BJ (cell line): ENCODE measurements at regions not wholly inside any gene's neighbourhood (a gene's known extent, or its start where the extent isn't known, plus 50 kb on each side); places are given as distances from the start of the nearest gene placed in this dataset.

Experiments
- CTCF ChIA-PET: fragments of 350-600 bp; formaldehyde crosslinking; extraction: SDS; loops from one replicate; lab custom pipeline; 2021; ENCODE audit warnings: antibody characterized with exemption, inconsistent platforms; lab: Yijun Ruan, JAX
- POLR2A ChIA-PET: fragments of 300-600 bp; sonication (Branson Sonifier 250); formaldehyde crosslinking; extraction: SDS; loops from one replicate; lab custom pipeline; 2021; ENCODE audit warnings: antibody characterized with exemption; lab: Charles Lee
- DNase-seq: peaks from one replicate; pipeline ENCODE4 v3.0.0-alpha.2; 2011; ENCODE audit warnings: low read depth
- H3K27me3 ChIP-seq: 2 replicates; pipeline ENCODE4 v1.6.0; 2011; ENCODE audit warnings: low read length; ENCODE audit not compliant: control insufficient read depth, insufficient read depth
- H3K36me3 ChIP-seq: 2 replicates; pipeline ENCODE4 v1.5.1; 2011; ENCODE audit warnings: low read length; ENCODE audit not compliant: control insufficient read depth, insufficient read depth
- H3K4me3 ChIP-seq: 2 replicates; pipeline ENCODE4 v1.5.1; 2011; ENCODE audit warnings: low read depth, mild to moderate bottlenecking, control low read depth, low read length
- CTCF ChIP-seq: IDR thresholded peaks from 2 replicates; pipeline ENCODE4 v1.5.1; 2011; ENCODE audit warnings: low read depth, mild to moderate bottlenecking, control low read depth, inconsistent platforms, low read length, moderate library complexity; ENCODE audit not compliant: insufficient read depth

- POLR2A ChIA-PET = no interaction called here
- CTCF ChIA-PET = no interaction called here
- no peak for DNase-seq
Measured at GRCh38 chr2:16186661-16187481, 246.5 kb downstream of the MYCN start.

GRCh38 chr2:16185801-16186272, 245.5 kb downstream of the MYCN start:
- CTCF ChIA-PET = no interaction called here
- Histone ChIP-seq H3K27me3 (no peaks in the 10 kb centered on the region), H3K36me3 (no peaks in the 10 kb centered on the region), H3K4me3 (no peak overlapping the region)
- POLR2A ChIA-PET = no interaction called here
- no peak for DNase-seq
- no peak for TF ChIP-seq CTCF

More at GRCh38 chr2:16186661-16187481, 246.5 kb downstream of the MYCN start:
- no peaks in the 10 kb centered on the region for H3K36me3 ChIP-seq
- no peak overlapping the region for H3K4me3 ChIP-seq
- no peaks in the 10 kb centered on the region for H3K27me3 ChIP-seq
- no peak for TF ChIP-seq CTCF

GRCh38 chr2:16184945-16185660, 244.8 kb downstream of the MYCN start:
- TF ChIP-seq CTCF = no peak
- POLR2A ChIA-PET = no interaction called here
- no peaks in the 10 kb centered on the region for H3K36me3 ChIP-seq
- CTCF ChIA-PET = no interaction called here
- no peak overlapping the region for H3K4me3 ChIP-seq
- no peak for DNase-seq
- H3K27me3 ChIP-seq = no peaks in the 10 kb centered on the region

- no peak for DNase-seq
- ChIA-PET CTCF (no interaction called here), POLR2A (no interaction called here)
- no peak overlapping the region for H3K4me3 ChIP-seq
- TF ChIP-seq CTCF = no peak
- no peaks in the 10 kb centered on the region for H3K27me3 ChIP-seq
- H3K36me3 ChIP-seq = no peaks in the 10 kb centered on the region
Measured at GRCh38 chr2:16184341-16184890, 244.1 kb downstream of the MYCN start.

GRCh38 chr2:16183345-16183744, 243.0 kb downstream of the MYCN start:
- Histone ChIP-seq H3K4me3 (no peak overlapping the region), H3K27me3 (no peaks in the 10 kb centered on the region), H3K36me3 (no peaks in the 10 kb centered on the region)
- no peak for DNase-seq
- TF ChIP-seq CTCF = no peak
- ChIA-PET POLR2A (no interaction called here), CTCF (no interaction called here)
